MM.1S (cell line): ENCODE measurements at regions not wholly inside any gene's neighbourhood (a gene's known extent, or its start where the extent isn't known, plus 50 kb on each side); places are given as distances from the start of the nearest gene placed in this dataset.
"Not testable (repeated sequence)": the region's sequence is repeated elsewhere in the genome, so short reads cannot be mapped to it uniquely, and the experiment has no call there.

Source experiments
- DNase-seq: peaks from one replicate; pipeline ENCODE4 v3.0.0-alpha.2; 2015
- H2AFZ ChIP-seq: fragments of 300-600 bp; sonication (generic); 2 replicates; pipeline ENCODE4 v1.6.0; 2016; ENCODE audit warnings: antibody characterized with exemption, low read length
- H3F3A ChIP-seq: fragments of 300-600 bp; sonication (generic); 2 replicates; pipeline ENCODE4 v1.6.1; 2016; ENCODE audit warnings: mild to moderate bottlenecking, antibody characterized with exemption, low read length, moderate library complexity, mixed read lengths; ENCODE audit not compliant: insufficient read depth
- H3K27ac ChIP-seq: fragments of 300-600 bp; sonication (generic); 2 replicates; pipeline ENCODE4 v1.5.1; 2016; ENCODE audit warnings: mild to moderate bottlenecking, low read length
- H3K27me3 ChIP-seq: fragments of 300-600 bp; sonication (generic); replicated peaks from 2 replicates; pipeline ENCODE4 v1.6.0; 2016; ENCODE audit warnings: low read length; ENCODE audit not compliant: insufficient read depth
- H3K36me3 ChIP-seq: fragments of 300-600 bp; sonication (generic); replicated peaks from 2 replicates; pipeline ENCODE4 v1.6.1; 2016; ENCODE audit warnings: mild to moderate bottlenecking, low read length, mixed read lengths; ENCODE audit not compliant: insufficient read depth
- H3K4me1 ChIP-seq: fragments of 300-600 bp; sonication (generic); 2 replicates; pipeline ENCODE4 v1.6.1; 2016; ENCODE audit warnings: low read length, mixed read lengths
- H3K4me2 ChIP-seq: fragments of 300-600 bp; sonication (generic); 2 replicates; pipeline ENCODE4 v1.6.0; 2016; ENCODE audit warnings: low read depth, low read length
- H3K4me3 ChIP-seq: fragments of 300-600 bp; sonication (generic); 2 replicates; pipeline ENCODE4 v1.5.1; 2016; ENCODE audit warnings: low read length, mixed read lengths
- H3K79me2 ChIP-seq: fragments of 300-600 bp; sonication (generic); 2 replicates; pipeline ENCODE4 v1.6.1; 2016; ENCODE audit warnings: mixed run types, low read length, mixed read lengths
- H3K9ac ChIP-seq: fragments of 300-600 bp; sonication (generic); 2 replicates; pipeline ENCODE4 v1.6.1; 2016; ENCODE audit warnings: low read length, mixed read lengths
- H3K9me2 ChIP-seq: fragments of 300-600 bp; sonication (generic); replicated peaks from 2 replicates; pipeline ENCODE4 v1.6.1; 2016; ENCODE audit warnings: mild to moderate bottlenecking, low read length, mixed read lengths; ENCODE audit not compliant: insufficient read depth
- H3K9me3 ChIP-seq: fragments of 300-600 bp; sonication (generic); replicated peaks from 2 replicates; pipeline ENCODE4 v1.6.1; 2016; ENCODE audit warnings: mild to moderate bottlenecking, low read length, mixed read lengths; ENCODE audit not compliant: insufficient read depth
- H4K20me1 ChIP-seq: fragments of 300-600 bp; sonication (generic); 2 replicates; pipeline ENCODE4 v1.6.1; 2016; ENCODE audit warnings: mild to moderate bottlenecking, low read length, moderate library complexity, mixed read lengths; ENCODE audit not compliant: insufficient read depth
- CTCF ChIP-seq: fragments of 300-600 bp; sonication (generic); IDR thresholded peaks from 2 replicates; pipeline ENCODE4 v1.5.1; 2016; ENCODE audit warnings: antibody characterized with exemption, low read length, mixed read lengths
- EZH2 ChIP-seq: fragments of 300-600 bp; sonication (generic); optimal IDR thresholded peaks from 2 replicates; pipeline ENCODE3; 2017; ENCODE audit warnings: low read depth, mild to moderate bottlenecking, antibody characterized with exemption, low read length, mixed read lengths
- EZH2phosphoT487 ChIP-seq: fragments of 300-600 bp; sonication (generic); IDR thresholded peaks from 2 replicates; pipeline ENCODE4 v1.6.1; 2018; ENCODE audit warnings: antibody characterized with exemption, low read length

GRCh38 chr17:63086483-63087185 lies 120.6 kb downstream of the TANC2 start:
- Histone ChIP-seq H3K27me3 (no peaks in the 10 kb centered on the region), H3K9me2 (no peaks in the 10 kb centered on the region), H3K4me1 (no peaks in the 10 kb centered on the region), H2AFZ (no peak overlapping the region), H3F3A (no peaks in the 10 kb centered on the region), H3K4me2 (no peak overlapping the region), H3K79me2 (no peaks in the 10 kb centered on the region), H3K9ac (no peak overlapping the region), H3K9me3 (no peaks in the 10 kb centered on the region), H3K4me3 (no peak overlapping the region), H4K20me1 (no peaks in the 10 kb centered on the region), H3K27ac (no peak overlapping the region), H3K36me3 (no peaks in the 10 kb centered on the region)
- TF ChIP-seq EZH2phosphoT487 (no peak), EZH2 (no peak), CTCF (no peak)
- no peak for DNase-seq

GRCh38 chr17:63090358-63091114 lies 124.5 kb downstream of the TANC2 start:
- not testable (repeated sequence) for H3K4me3 ChIP-seq, H3K9me2 ChIP-seq, H3K79me2 ChIP-seq, H3K27me3 ChIP-seq, H3F3A ChIP-seq, H3K27ac ChIP-seq, H4K20me1 ChIP-seq, H3K36me3 ChIP-seq, H3K4me1 ChIP-seq, H3K9me3 ChIP-seq, H3K9ac ChIP-seq, DNase-seq, H2AFZ ChIP-seq, H3K4me2 ChIP-seq

GRCh38 chr17:63091909-63092308 lies 125.9 kb downstream of the TANC2 start:
- not testable (repeated sequence) for H3K4me1 ChIP-seq, H3K27me3 ChIP-seq, H3F3A ChIP-seq, H3K36me3 ChIP-seq, H3K27ac ChIP-seq, H3K9me3 ChIP-seq, H3K4me3 ChIP-seq, H4K20me1 ChIP-seq, DNase-seq, H3K4me2 ChIP-seq, H3K9me2 ChIP-seq, H3K9ac ChIP-seq, H2AFZ ChIP-seq, H3K79me2 ChIP-seq

- Histone ChIP-seq H3F3A (no peaks in the 10 kb centered on the region), H3K9me2 (no peaks in the 10 kb centered on the region), H3K4me2 (no peak overlapping the region), H3K36me3 (no peaks in the 10 kb centered on the region), H3K4me3 (no peak overlapping the region), H4K20me1 (no peaks in the 10 kb centered on the region), H3K27ac (no peak overlapping the region), H3K9ac (no peak overlapping the region), H3K4me1 (no peaks in the 10 kb centered on the region), H3K9me3 (no peaks in the 10 kb centered on the region), H2AFZ (no peak overlapping the region), H3K27me3 (no peaks in the 10 kb centered on the region), H3K79me2 (no peaks in the 10 kb centered on the region)
- no peak for TF ChIP-seq CTCF
- no peak for TF ChIP-seq EZH2
- TF ChIP-seq EZH2phosphoT487 = no peak
- DNase-seq = no peak
Measured at GRCh38 chr17:63094631-63095030, 128.6 kb downstream of the TANC2 start.
